ENCODE measurements at regions not wholly inside any gene's neighbourhood (a gene's known extent, or its start where the extent isn't known, plus 50 kb on each side); places are given as distances from the start of the nearest gene placed in this dataset.

GRCh38 chr2:873027-873426, 77.6 kb upstream of the SNTG2 start:
- TF ChIP-seq CTCF (IDR thresholded peaks at IDR 0.05): no peak
- TF ChIP-seq, protein P1, sequence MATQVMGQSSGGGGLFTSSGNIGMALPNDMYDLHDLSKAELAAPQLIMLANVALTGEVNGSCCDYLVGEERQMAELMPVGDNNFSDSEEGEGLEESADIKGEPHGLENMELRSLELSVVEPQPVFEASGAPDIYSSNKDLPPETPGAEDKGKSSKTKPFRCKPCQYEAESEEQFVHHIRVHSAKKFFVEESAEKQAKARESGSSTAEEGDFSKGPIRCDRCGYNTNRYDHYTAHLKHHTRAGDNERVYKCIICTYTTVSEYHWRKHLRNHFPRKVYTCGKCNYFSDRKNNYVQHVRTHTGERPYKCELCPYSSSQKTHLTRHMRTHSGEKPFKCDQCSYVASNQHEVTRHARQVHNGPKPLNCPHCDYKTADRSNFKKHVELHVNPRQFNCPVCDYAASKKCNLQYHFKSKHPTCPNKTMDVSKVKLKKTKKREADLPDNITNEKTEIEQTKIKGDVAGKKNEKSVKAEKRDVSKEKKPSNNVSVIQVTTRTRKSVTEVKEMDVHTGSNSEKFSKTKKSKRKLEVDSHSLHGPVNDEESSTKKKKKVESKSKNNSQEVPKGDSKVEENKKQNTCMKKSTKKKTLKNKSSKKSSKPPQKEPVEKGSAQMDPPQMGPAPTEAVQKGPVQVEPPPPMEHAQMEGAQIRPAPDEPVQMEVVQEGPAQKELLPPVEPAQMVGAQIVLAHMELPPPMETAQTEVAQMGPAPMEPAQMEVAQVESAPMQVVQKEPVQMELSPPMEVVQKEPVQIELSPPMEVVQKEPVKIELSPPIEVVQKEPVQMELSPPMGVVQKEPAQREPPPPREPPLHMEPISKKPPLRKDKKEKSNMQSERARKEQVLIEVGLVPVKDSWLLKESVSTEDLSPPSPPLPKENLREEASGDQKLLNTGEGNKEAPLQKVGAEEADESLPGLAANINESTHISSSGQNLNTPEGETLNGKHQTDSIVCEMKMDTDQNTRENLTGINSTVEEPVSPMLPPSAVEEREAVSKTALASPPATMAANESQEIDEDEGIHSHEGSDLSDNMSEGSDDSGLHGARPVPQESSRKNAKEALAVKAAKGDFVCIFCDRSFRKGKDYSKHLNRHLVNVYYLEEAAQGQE (IDR thresholded peaks at IDR 0.05; ENCODE audit: low read depth, low read length): no peak
- TF ChIP-seq JUND (IDR thresholded peaks at IDR 0.05): no peak
- TF ChIP-seq, protein P2, sequence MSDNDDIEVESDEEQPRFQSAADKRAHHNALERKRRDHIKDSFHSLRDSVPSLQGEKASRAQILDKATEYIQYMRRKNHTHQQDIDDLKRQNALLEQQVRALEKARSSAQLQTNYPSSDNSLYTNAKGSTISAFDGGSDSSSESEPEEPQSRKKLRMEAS (IDR thresholded peaks at IDR 0.05; ENCODE audit: low read depth): no peak
- no peak for TF ChIP-seq RFX5 (IDR thresholded peaks at IDR 0.05; ENCODE audit: low read length)
- no peak for TF ChIP-seq POLR2AphosphoS5 (IDR thresholded peaks at IDR 0.05; ENCODE audit: low read depth, low read length)
- TF ChIP-seq MXI1 (IDR thresholded peaks at IDR 0.05; ENCODE audit: low read depth, low read length): no peak
- TF ChIP-seq, protein P3, sequence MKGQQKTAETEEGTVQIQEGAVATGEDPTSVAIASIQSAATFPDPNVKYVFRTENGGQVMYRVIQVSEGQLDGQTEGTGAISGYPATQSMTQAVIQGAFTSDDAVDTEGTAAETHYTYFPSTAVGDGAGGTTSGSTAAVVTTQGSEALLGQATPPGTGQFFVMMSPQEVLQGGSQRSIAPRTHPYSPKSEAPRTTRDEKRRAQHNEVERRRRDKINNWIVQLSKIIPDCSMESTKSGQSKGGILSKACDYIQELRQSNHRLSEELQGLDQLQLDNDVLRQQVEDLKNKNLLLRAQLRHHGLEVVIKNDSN (IDR thresholded peaks at IDR 0.05; ENCODE audit: borderline replicate concordance, low read depth): no peak
- TF ChIP-seq MEF2A (IDR thresholded peaks at IDR 0.05; ENCODE audit: borderline replicate concordance, low read depth): no peak
- no peak for TF ChIP-seq GABPA (IDR thresholded peaks at IDR 0.05; ENCODE audit: low read depth)
